Erythroblast (primary cell): ENCODE measurements at regions not wholly inside any gene's neighbourhood (a gene's known extent, or its start where the extent isn't known, plus 50 kb on each side); places are given as distances from the start of the nearest gene placed in this dataset.

ENCODE experiments used
- GATA1 ChIP-seq: IDR thresholded peaks from 2 replicates; pipeline ENCODE4 v1.6.1; 2011; ENCODE audit warnings: low read depth, mild to moderate bottlenecking, control low read depth, low read length, moderate library complexity
- POLR2A ChIP-seq: IDR thresholded peaks from 2 replicates; pipeline ENCODE4 v1.6.1; 2011; ENCODE audit warnings: mild to moderate bottlenecking, low read length

DNA sequence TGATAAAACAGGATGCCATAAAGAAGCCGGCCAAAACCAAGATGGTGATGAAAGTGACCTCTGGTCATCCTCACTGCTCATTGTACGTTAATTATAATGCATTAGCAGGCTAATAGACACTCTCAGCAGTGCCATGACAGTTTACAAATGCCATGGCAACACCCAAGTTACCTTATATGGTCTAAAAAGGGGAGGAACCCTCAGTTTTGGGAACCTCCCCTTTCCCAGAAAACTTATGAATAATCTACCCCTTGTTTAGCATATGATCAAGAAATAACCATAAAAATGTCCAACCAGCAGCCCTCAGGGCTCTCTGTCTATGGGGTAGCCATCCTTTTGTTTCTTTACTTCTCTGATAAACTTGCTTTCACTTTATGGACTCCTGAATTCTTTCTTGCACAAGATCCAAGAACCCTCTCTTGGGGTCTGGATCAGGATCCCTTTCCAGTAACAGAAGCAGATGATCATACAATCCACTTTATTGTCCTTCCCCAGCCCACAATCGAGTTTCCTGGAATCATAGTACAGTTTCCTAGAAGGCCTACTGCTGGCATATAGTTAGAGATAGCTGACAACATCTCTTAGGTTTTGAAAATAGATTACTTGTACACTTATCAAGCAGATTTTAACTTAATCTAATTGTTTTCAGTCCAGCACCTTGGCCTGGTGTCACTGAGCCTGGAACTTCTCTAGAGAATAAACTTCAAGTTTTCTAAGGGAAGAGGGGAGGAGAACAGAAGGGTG lies 266.7 kb upstream of the HMGA2 start:
- TF ChIP-seq POLR2A (no peak), GATA1 (no peak)
